Heart left ventricle (tissue), 16 donors: ENCODE measurements at regions not wholly inside any gene's neighbourhood (a gene's known extent, or its start where the extent isn't known, plus 50 kb on each side); places are given as distances from the start of the nearest gene placed in this dataset.

Experiments
- ATAC-seq, 4 donors: fragments of 200-7000 bp; cut with Tn5 transposase; one replicate each; pipeline ENCODE4 v1.9.1; 2020 to 2022; ENCODE audit warnings: moderate library complexity in 4 of 4, mild to moderate bottlenecking in 3 of 4, moderate number of reproducible peaks in 1 of 4
- DNase-seq, 5 donors: peaks; one replicate each; pipeline ENCODE4 v3.0.0-alpha.2; 2020
- H3K27ac ChIP-seq, 12 donors: fragments of 200-600 bp; sonication (generic) in 4 of 12; one replicate each; pipeline versions ENCODE4 v1.5.0 to v1.8.0; 2016 to 2022; ENCODE audit warnings: mild to moderate bottlenecking in 2 of 12
- H3K27me3 ChIP-seq, 9 donors: fragments of 200-600 bp; sonication (generic) in 2 of 9; one replicate each; pipeline versions ENCODE4 v1.5.1 to v1.8.0; 2016 to 2022; ENCODE audit warnings: mild to moderate bottlenecking in 3 of 9
- H3K36me3 ChIP-seq, 9 donors: fragments of 200-600 bp; sonication (generic) in 2 of 9; one replicate each; pipeline versions ENCODE4 v1.5.0 to v1.8.0; 2018 to 2022; ENCODE audit warnings: mild to moderate bottlenecking in 2 of 9
- H3K4me1 ChIP-seq, 12 donors: fragments of 200-600 bp; sonication (generic) in 4 of 12; one replicate each; pipeline versions ENCODE4 v1.5.0 to v1.8.0; 2016 to 2022; ENCODE audit warnings: mild to moderate bottlenecking in 3 of 12
- H3K4me3 ChIP-seq, 12 donors: fragments of 200-600 bp; sonication (generic) in 4 of 12; one replicate each; pipeline versions ENCODE4 v1.5.0 to v1.8.0; 2017 to 2022; ENCODE audit warnings: mild to moderate bottlenecking in 9 of 12, moderate library complexity in 4 of 12
- H3K9me3 ChIP-seq, 12 donors: fragments of 200-600 bp; sonication (generic) in 4 of 12; one replicate each; pipeline versions ENCODE4 v1.5.0 to v1.8.0; 2016 to 2022; ENCODE audit warnings: mild to moderate bottlenecking in 1 of 12
- CTCF ChIP-seq, 12 donors: fragments of 200-600 bp; sonication (generic) in 4 of 12; IDR thresholded peaks; one replicate each; pipeline versions ENCODE4 v1.5.0 to v1.8.0; 2018 to 2022; ENCODE audit warnings: antibody characterized with exemption in 12 of 12, mild to moderate bottlenecking in 5 of 12
- POLR2A ChIP-seq, 2 donors: fragments of 450-650 bp; IDR thresholded peaks; one replicate each; pipeline ENCODE4 v1.6.1; 2017; ENCODE audit warnings: antibody characterized with exemption in 2 of 2, mild to moderate bottlenecking in 2 of 2, moderate library complexity in 2 of 2
- WGBS, 4 donors: extraction: QIAGEN DNeasy Blood & Tissue Kit in 2 of 4; methylation state at CpG; one replicate each; pipeline versions ENCODE4 v1.1.5 to v1.1.7; 2013 to 2018; 5-methylcytosine and 5-hydroxymethylcytosine counted together
- intact Hi-C, 10 donors: fragments of 100-400 bp; cut with DNase I; formaldehyde crosslinking; loops; one replicate each; pipeline versions ENCODE4 v1.11.1 to v1.14.2; 2022
- donor health status: ischemic (EF 13 %, LVEDD 7.1; RV severe dilation, severe dysfunction).
- donor health status: healthy with polysubstance abuse.
- donor health status: DM: no; HTN: yes; CAD: no.
- donor health status: DM: no; HTN: no; CAD: no.
- donor health status: ischemic (EF 25% LVEDD 6.9; RV normal size, moderate dysfunction).
- donor health status: ischemic (EF 25% LVEDD 5.7; RV mildly dilated, moderate dysfunction).
- donor health status: healthy.
- donor health status: DM: yes; HTN: yes; CAD: no.
- donor health status: ischemic (EF 35%, LVEDD 5.7; RV mildly dilated, moderate dysfunction).
- donor health status: nonischemic (EF 11% LVEDD 7.7; RV severe dilation, severe dysfunction).
- donor health status: DM: yes; HTN: yes; CAD: no.
- donor health status: PGD.
- donor health status: ischemic (EF 29% LVEDD 5.4; RV normal size, mild dysfunction).
- donor health status: nonischemic (EF 23%, LVEDD 6.1; RV moderate dilation, normal function).

- H3K27me3 ChIP-seq, result no peaks in the 10 kb centered on the region
- H3K4me1 ChIP-seq, result peaks cover 0 to 9% (median 0%) of the 10 kb centered on the region in 12 donors
- H3K9me3 ChIP-seq, result no peaks in the 10 kb centered on the region
- H3K27ac ChIP-seq, result no peak overlapping the region
- WGBS, 4 donors, result 28 to 40% (median 34%) methylated on average over 1 of the region's 1 CpG
- no peaks in the 10 kb centered on the region for H3K36me3 ChIP-seq
- intact Hi-C loops, result no loop called here
- ATAC-seq (peak in 1 of 4 donors; percentile 44), DNase-seq (no peak)
- no peak overlapping the region for H3K4me3 ChIP-seq
- TF ChIP-seq POLR2A (IDR thresholded peaks at IDR 0.05) (no peak), CTCF (IDR thresholded peaks at IDR 0.05) (no peak)
Observed at GRCh38 chr4:31125061-31125460, 404.9 kb downstream of the PCDH7 start.

- Histone ChIP-seq H3K4me3 (no peak overlapping the region), H3K36me3 (no peaks in the 10 kb centered on the region), H3K9me3 (no peaks in the 10 kb centered on the region), H3K27me3 (no peaks in the 10 kb centered on the region), H3K27ac (no peak overlapping the region), H3K4me1 (peaks cover 0 to 9% (median 0%) of the 10 kb centered on the region in 12 donors)
- 19 to 31% (median 20%) methylated on average over 2 of the region's 2 CpGs for WGBS, 4 donors
- DNase-seq (no peak), ATAC-seq (peak in 2 of 4 donors; percentile 28 to 44)
- intact Hi-C loops, result no loop called here
- TF ChIP-seq CTCF (IDR thresholded peaks at IDR 0.05) (no peak), POLR2A (IDR thresholded peaks at IDR 0.05) (no peak)
Observed at GRCh38 chr4:31125496-31125895, 405.3 kb downstream of the PCDH7 start.

DNA sequence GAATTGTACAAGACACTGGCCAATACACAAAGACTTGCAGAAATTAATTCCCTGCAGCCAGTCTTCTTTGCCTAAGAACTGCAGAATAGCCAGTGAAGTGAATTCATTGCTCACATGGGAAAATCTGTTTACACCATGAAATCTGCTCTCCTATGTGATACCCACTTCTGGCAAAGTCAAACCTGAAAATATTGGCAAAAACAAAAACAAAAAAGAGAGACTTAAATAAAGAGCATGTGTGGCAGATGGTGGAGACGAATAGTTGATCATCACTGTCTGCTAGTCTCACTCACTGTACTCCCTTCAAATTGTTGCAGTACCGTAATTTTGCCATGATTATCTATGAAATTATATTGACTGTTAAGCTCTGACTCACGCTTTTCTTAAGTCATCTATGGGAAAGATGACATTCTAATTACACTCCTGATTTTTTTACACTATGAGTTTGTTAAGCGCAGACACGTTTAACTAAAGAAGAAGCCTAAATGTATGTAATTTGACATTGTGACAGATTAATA, 406.8 kb downstream of the PCDH7 start:
- H3K4me3 ChIP-seq, result no peak overlapping the region
- H3K4me1 ChIP-seq, result peaks cover 0 to 9% (median 0%) of the 10 kb centered on the region in 12 donors
- no peaks in the 10 kb centered on the region for H3K9me3 ChIP-seq
- no peak for DNase-seq
- no peaks in the 10 kb centered on the region for H3K27me3 ChIP-seq
- ATAC-seq, result no peak
- no peaks in the 10 kb centered on the region for H3K36me3 ChIP-seq
- WGBS, 4 donors, result 88 to 95% (median 92%) methylated on average over 5 of the region's 5 CpGs
- H3K27ac ChIP-seq, result no peak overlapping the region
- intact Hi-C loops, result no loop called here
- no peak for TF ChIP-seq POLR2A (IDR thresholded peaks at IDR 0.05)
- no peak for TF ChIP-seq CTCF (IDR thresholded peaks at IDR 0.05)

- WGBS, 4 donors, result 79 to 92% (median 82%) methylated on average over 3 of the region's 3 CpGs
- TF ChIP-seq POLR2A (IDR thresholded peaks at IDR 0.05) (no peak), CTCF (IDR thresholded peaks at IDR 0.05) (no peak)
- Histone ChIP-seq H3K4me3 (no peak overlapping the region), H3K27me3 (no peaks in the 10 kb centered on the region), H3K27ac (no peak overlapping the region), H3K4me1 (peaks cover 0 to 17% (median 2%) of the 10 kb centered on the region in 12 donors), H3K9me3 (no peaks in the 10 kb centered on the region), H3K36me3 (no peaks in the 10 kb centered on the region)
- intact Hi-C loops, result no loop called here
- DNase-seq (no peak), ATAC-seq (no peak)
Observed at GRCh38 chr4:31130930-31131329, 410.8 kb downstream of the PCDH7 start.
